OCI-LY1 (cell line): ENCODE measurements at regions not wholly inside any gene's neighbourhood (a gene's known extent, or its start where the extent isn't known, plus 50 kb on each side); places are given as distances from the start of the nearest gene placed in this dataset.

ENCODE experiments used
- EZH2 ChIP-seq: fragments of 200-600 bp; sonication (generic), shearing (Covaris generic); IDR thresholded peaks from 2 replicates; pipeline ENCODE4 v1.8.0; 2017; ENCODE audit warnings: borderline replicate concordance, mixed run types, mild to moderate bottlenecking, antibody characterized with exemption, low read length, moderate library complexity, mixed read lengths
- TF ChIP-seq, protein P1 (sequence below): fragments of 200-600 bp; sonication (generic), shearing (Covaris generic); IDR thresholded peaks from 2 replicates; pipeline ENCODE4 v1.5.1; 2017; ENCODE audit warnings: mild to moderate bottlenecking, antibody characterized with exemption, low read length, moderate library complexity, mixed read lengths

DNA sequence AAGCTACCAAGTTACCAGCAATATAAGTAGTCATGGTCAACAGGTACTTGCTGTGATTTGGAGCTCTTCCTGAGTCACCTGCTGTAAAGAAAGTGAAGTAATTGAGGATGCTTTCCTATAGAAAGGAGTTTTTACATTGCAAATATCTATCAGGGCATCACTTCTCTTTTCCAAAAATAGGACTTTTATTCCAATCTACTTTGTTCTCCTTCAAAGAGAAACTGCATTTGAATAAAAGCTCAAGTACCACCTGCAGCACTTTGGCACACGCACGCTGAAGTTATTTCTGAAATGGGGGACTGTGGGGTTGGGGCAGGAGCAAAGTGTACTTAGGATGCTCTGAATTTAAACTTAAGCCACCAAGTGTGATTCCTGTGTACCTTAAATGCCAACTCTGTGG, 81.8 kb upstream of the PRKAR2B start:
- TF ChIP-seq, protein P1, sequence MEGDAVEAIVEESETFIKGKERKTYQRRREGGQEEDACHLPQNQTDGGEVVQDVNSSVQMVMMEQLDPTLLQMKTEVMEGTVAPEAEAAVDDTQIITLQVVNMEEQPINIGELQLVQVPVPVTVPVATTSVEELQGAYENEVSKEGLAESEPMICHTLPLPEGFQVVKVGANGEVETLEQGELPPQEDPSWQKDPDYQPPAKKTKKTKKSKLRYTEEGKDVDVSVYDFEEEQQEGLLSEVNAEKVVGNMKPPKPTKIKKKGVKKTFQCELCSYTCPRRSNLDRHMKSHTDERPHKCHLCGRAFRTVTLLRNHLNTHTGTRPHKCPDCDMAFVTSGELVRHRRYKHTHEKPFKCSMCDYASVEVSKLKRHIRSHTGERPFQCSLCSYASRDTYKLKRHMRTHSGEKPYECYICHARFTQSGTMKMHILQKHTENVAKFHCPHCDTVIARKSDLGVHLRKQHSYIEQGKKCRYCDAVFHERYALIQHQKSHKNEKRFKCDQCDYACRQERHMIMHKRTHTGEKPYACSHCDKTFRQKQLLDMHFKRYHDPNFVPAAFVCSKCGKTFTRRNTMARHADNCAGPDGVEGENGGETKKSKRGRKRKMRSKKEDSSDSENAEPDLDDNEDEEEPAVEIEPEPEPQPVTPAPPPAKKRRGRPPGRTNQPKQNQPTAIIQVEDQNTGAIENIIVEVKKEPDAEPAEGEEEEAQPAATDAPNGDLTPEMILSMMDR = no peak
- no peak for TF ChIP-seq EZH2
